Mucosa of stomach (tissue), 1 donor: ENCODE measurements at regions not wholly inside any gene's neighbourhood (a gene's known extent, or its start where the extent isn't known, plus 50 kb on each side); places are given as distances from the start of the nearest gene placed in this dataset.

Source experiments
- H3K27me3 ChIP-seq: one replicate; pipeline ENCODE4 v1.7.0; 2013; ENCODE audit warnings: mild to moderate bottlenecking, low read length; ENCODE audit not compliant: control insufficient read depth, insufficient read depth
- H3K36me3 ChIP-seq: one replicate; pipeline ENCODE4 v1.7.0; 2013; ENCODE audit warnings: low read length; ENCODE audit not compliant: control insufficient read depth, insufficient read depth
- H3K4me1 ChIP-seq: one replicate; pipeline ENCODE4 v1.7.0; 2013; ENCODE audit warnings: mild to moderate bottlenecking, low read length; ENCODE audit not compliant: control insufficient read depth, insufficient read depth
- H3K4me3 ChIP-seq: one replicate; pipeline ENCODE4 v1.7.0; 2013; ENCODE audit warnings: low read length
- H3K9ac ChIP-seq: one replicate; pipeline ENCODE4 v1.7.0; 2013; ENCODE audit warnings: mild to moderate bottlenecking, low read length, moderate library complexity
- H3K9me3 ChIP-seq: one replicate; pipeline ENCODE4 v1.7.0; 2013; ENCODE audit warnings: mild to moderate bottlenecking, low read length, moderate library complexity; ENCODE audit not compliant: control insufficient read depth
- donor health status: Pancreatic carcinoma.

- Histone ChIP-seq H3K9me3 (no peaks in the 10 kb centered on the region), H3K27me3 (no peaks in the 10 kb centered on the region), H3K9ac (no peak overlapping the region), H3K4me3 (no peak overlapping the region), H3K4me1 (no peaks in the 10 kb centered on the region), H3K36me3 (no peaks in the 10 kb centered on the region)
Observed at GRCh38 chr4:53778155-53778554, 186.9 kb upstream of the LNX1 start.

GRCh38 chr4:53777244-53777984 lies 186.1 kb upstream of the LNX1 start:
- Histone ChIP-seq H3K36me3 (no peaks in the 10 kb centered on the region), H3K9me3 (no peaks in the 10 kb centered on the region), H3K4me1 (no peaks in the 10 kb centered on the region), H3K27me3 (no peaks in the 10 kb centered on the region), H3K9ac (no peak overlapping the region), H3K4me3 (no peak overlapping the region)

GRCh38 chr4:53776141-53776540 lies 184.9 kb upstream of the LNX1 start:
- H3K4me3 ChIP-seq: no peak overlapping the region
- no peaks in the 10 kb centered on the region for H3K36me3 ChIP-seq
- no peaks in the 10 kb centered on the region for H3K9me3 ChIP-seq
- no peaks in the 10 kb centered on the region for H3K27me3 ChIP-seq
- H3K4me1 ChIP-seq: no peaks in the 10 kb centered on the region
- no peak overlapping the region for H3K9ac ChIP-seq

GRCh38 chr4:53775381-53775780 lies 184.1 kb upstream of the LNX1 start:
- Histone ChIP-seq H3K9ac (no peak overlapping the region), H3K36me3 (no peaks in the 10 kb centered on the region), H3K9me3 (no peaks in the 10 kb centered on the region), H3K4me1 (no peaks in the 10 kb centered on the region), H3K4me3 (no peak overlapping the region), H3K27me3 (no peaks in the 10 kb centered on the region)

- no peaks in the 10 kb centered on the region for H3K36me3 ChIP-seq
- no peak overlapping the region for H3K4me3 ChIP-seq
- no peaks in the 10 kb centered on the region for H3K27me3 ChIP-seq
- H3K9ac ChIP-seq: no peak overlapping the region
- no peaks in the 10 kb centered on the region for H3K4me1 ChIP-seq
- no peaks in the 10 kb centered on the region for H3K9me3 ChIP-seq
Observed at GRCh38 chr4:53771326-53771725, 180.0 kb upstream of the LNX1 start.

- no peaks in the 10 kb centered on the region for H3K4me1 ChIP-seq
- H3K9ac ChIP-seq: no peak overlapping the region
- H3K27me3 ChIP-seq: no peaks in the 10 kb centered on the region
Observed at GRCh38 chr4:53767482-53767881, 176.2 kb upstream of the LNX1 start.

GRCh38 chr4:53764761-53765490 lies 173.6 kb upstream of the LNX1 start:
- Histone ChIP-seq H3K36me3 (no peaks in the 10 kb centered on the region), H3K9me3 (no peaks in the 10 kb centered on the region), H3K27me3 (no peaks in the 10 kb centered on the region), H3K4me3 (no peak overlapping the region), H3K9ac (no peak overlapping the region), H3K4me1 (no peaks in the 10 kb centered on the region)

More at GRCh38 chr4:53767482-53767881, 176.2 kb upstream of the LNX1 start:
- H3K9me3 ChIP-seq: no peaks in the 10 kb centered on the region
- no peak overlapping the region for H3K4me3 ChIP-seq
- H3K36me3 ChIP-seq: no peaks in the 10 kb centered on the region

GRCh38 chr4:53763813-53764597 lies 172.7 kb upstream of the LNX1 start:
- H3K27me3 ChIP-seq: no peaks in the 10 kb centered on the region
- H3K9ac ChIP-seq: no peak overlapping the region
- no peaks in the 10 kb centered on the region for H3K4me1 ChIP-seq
- H3K36me3 ChIP-seq: no peaks in the 10 kb centered on the region
- H3K4me3 ChIP-seq: no peak overlapping the region
- no peaks in the 10 kb centered on the region for H3K9me3 ChIP-seq

- no peak overlapping the region for H3K9ac ChIP-seq
- H3K4me1 ChIP-seq: no peaks in the 10 kb centered on the region
- H3K27me3 ChIP-seq: no peaks in the 10 kb centered on the region
- H3K36me3 ChIP-seq: no peaks in the 10 kb centered on the region
- no peak overlapping the region for H3K4me3 ChIP-seq
- no peaks in the 10 kb centered on the region for H3K9me3 ChIP-seq
Observed at GRCh38 chr4:53755656-53756055, 164.4 kb upstream of the LNX1 start.

GRCh38 chr4:53752124-53752523 lies 160.8 kb upstream of the LNX1 start:
- H3K9ac ChIP-seq: no peak overlapping the region
- H3K36me3 ChIP-seq: no peaks in the 10 kb centered on the region
- no peak overlapping the region for H3K4me3 ChIP-seq

GRCh38 chr4:53748328-53748772 lies 157.1 kb upstream of the LNX1 start:
- Histone ChIP-seq H3K27me3 (no peaks in the 10 kb centered on the region), H3K9ac (no peak overlapping the region), H3K36me3 (no peaks in the 10 kb centered on the region), H3K9me3 (no peaks in the 10 kb centered on the region), H3K4me3 (no peak overlapping the region), H3K4me1 (no peaks in the 10 kb centered on the region)

More at GRCh38 chr4:53752124-53752523, 160.8 kb upstream of the LNX1 start:
- no peaks in the 10 kb centered on the region for H3K4me1 ChIP-seq
- no peaks in the 10 kb centered on the region for H3K27me3 ChIP-seq
- no peaks in the 10 kb centered on the region for H3K9me3 ChIP-seq

- no peak overlapping the region for H3K4me3 ChIP-seq
- no peaks in the 10 kb centered on the region for H3K4me1 ChIP-seq
- H3K9ac ChIP-seq: no peak overlapping the region
- H3K27me3 ChIP-seq: no peaks in the 10 kb centered on the region
- H3K9me3 ChIP-seq: no peaks in the 10 kb centered on the region
- no peaks in the 10 kb centered on the region for H3K36me3 ChIP-seq
Observed at GRCh38 chr4:53747401-53747800, 156.1 kb upstream of the LNX1 start.
